ENCODE measurements at regions not wholly inside any gene's neighbourhood (a gene's known extent, or its start where the extent isn't known, plus 50 kb on each side); places are given as distances from the start of the nearest gene placed in this dataset.

DNA sequence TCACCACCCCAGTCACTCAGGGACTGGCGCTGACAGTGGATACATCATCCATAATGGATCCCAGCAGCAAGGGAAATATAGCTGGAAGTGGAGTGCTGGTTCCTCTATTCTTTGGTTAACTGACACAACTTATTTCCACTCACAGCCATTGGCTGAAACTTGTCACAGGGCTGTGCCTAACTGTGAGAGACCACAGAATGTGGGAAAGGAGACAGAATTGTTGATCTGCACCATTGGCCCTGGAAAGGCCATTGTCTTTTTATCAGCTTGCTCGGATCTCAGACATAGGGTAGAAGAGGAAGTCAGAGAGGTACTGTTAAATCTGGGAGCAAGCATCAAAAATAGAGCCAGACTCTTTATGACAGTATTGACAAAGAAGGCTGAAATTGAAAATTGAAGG lies 451.3 kb downstream of the AJAP1 start:
- FAIRE-seq (no peak), DNase-seq (ENCODE audit: insufficient read length, low spot score) (no peak)
- TF ChIP-seq POLR2A (IDR thresholded peaks at IDR 0.05; ENCODE audit: low read depth, low read length): no peak

DNA sequence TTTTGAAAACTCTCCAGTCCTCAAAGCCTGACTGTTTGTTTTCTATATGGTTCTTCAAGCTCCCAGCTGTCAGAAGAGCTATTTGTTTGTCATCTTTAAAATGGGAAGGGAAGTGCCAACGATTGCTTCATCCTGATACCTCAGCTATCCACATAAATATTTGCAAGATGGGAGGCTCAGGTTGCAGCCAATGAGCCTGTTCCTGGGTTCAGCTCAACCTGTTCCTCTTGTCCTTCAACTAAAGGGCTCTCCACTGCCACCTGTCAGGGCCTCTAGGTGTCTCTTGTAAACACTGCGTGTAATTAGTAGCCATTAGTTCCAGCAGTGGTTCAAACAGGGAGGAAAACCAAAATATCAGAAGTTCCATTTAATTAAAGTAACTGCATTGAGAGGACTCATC lies 445.1 kb downstream of the AJAP1 start:
- FAIRE-seq (no peak), DNase-seq (ENCODE audit: insufficient read length, low spot score) (no peak)
- TF ChIP-seq POLR2A (IDR thresholded peaks at IDR 0.05; ENCODE audit: low read depth, low read length): no peak

DNA sequence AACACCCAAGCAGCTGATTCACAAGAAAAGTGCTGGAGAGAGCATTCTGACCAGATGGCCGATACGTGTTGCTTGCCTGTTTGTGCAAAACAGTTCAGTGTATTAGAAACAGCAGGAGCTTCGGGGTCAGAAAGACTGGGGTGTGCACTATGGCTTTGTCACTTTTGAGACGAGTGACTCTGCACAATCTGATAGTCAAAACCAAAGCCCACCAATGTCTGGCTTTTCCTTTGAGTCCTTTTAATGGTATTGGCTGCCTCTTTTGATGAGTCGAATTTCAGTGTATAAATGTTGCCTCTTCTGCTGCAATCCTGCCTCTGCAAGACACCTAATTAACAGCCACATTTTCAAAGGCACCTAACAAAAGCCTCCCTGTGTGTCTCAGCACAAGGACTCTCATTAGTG lies 444.6 kb downstream of the AJAP1 start:
- FAIRE-seq (no peak), DNase-seq (ENCODE audit: insufficient read length, low spot score) (no peak)
- TF ChIP-seq POLR2A (IDR thresholded peaks at IDR 0.05; ENCODE audit: low read depth, low read length): no peak

DNA sequence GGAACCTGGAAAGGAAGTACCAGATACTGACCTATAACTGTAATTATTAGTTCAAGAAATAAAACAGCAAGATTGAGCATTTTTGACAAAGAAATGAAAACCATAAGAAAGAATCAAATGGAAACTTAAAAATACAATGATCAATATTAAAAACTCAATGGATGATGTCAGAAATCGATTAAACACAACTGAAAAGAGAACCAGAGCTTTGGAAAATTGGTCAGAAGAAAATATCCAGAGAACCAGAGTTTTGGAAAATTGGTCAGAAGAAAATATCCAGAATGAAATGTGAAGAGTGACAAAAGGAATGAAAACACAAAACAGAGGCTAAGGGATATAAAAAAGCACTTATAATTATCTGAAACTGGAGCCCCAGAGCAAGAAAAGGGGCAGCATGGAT lies 438.6 kb downstream of the AJAP1 start:
- no peak for DNase-seq (ENCODE audit: insufficient read length, low spot score)
- TF ChIP-seq POLR2A (IDR thresholded peaks at IDR 0.05; ENCODE audit: low read depth, low read length): no peak
- FAIRE-seq: no peak

DNA sequence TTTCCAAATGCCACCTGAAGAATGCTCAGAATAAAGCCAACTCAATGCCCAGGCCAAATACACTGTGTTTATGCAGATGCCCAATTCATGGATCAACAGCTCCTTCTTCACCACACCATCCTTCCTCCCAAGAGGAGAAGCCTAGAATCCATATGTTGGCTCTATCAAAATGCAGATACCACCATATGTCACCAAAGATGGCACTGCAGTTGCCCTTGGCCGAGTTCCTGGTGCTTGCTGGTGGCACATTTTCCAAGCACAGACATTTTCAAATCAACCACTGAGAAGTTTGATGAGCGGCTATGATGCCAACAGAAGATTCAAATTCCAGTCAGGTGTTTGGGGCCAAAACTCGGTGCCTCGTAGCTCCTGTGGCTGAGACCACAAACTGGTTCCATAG lies 430.3 kb downstream of the AJAP1 start:
- DNase-seq (ENCODE audit: insufficient read length, low spot score): no peak
- no peak for TF ChIP-seq POLR2A (IDR thresholded peaks at IDR 0.05; ENCODE audit: low read depth, low read length)
- no peak for FAIRE-seq

DNA sequence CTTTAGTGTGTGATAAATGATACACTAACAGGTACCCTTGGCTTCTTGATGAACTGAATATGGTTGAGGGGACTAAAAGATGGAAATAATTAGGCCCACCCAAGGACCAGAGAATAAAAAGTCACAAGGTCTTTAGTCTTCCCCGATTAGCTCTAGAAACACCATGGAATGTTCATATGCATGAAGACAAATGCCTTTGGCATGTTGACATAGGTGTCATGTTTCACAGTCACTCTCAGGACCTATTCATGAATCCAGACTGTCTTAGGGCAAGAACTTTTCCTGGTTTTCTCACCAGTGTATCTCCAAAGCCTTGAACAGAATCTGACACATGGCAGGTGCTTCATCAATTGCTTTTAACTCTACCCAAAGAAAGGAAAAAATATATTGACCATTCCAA lies 412.8 kb downstream of the AJAP1 start:
- no peak for DNase-seq (ENCODE audit: insufficient read length, low spot score)
- FAIRE-seq: no peak
- TF ChIP-seq POLR2A (IDR thresholded peaks at IDR 0.05; ENCODE audit: low read depth, low read length): no peak

DNA sequence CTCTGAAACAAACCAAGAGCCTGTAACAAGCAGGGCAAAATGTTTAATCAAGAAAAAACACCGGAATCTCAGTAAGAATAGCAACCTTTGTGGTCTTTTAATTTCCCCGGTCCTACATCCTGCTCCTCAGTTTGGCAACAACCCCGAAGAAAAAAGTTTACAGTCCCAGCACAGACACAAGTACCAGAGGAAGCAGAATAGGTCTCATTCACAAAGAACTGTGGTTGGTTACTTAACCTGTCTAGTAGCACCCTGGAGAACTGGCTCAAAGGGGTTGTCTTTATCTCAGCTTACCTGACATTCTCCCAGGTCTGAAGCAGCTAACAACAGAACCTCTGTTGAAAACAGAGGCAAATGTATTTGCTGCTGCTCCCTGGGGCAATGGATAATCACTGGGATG lies 399.3 kb downstream of the AJAP1 start:
- FAIRE-seq: no peak
- DNase-seq (ENCODE audit: insufficient read length, low spot score): no peak
- TF ChIP-seq POLR2A (IDR thresholded peaks at IDR 0.05; ENCODE audit: low read depth, low read length): no peak

DNA sequence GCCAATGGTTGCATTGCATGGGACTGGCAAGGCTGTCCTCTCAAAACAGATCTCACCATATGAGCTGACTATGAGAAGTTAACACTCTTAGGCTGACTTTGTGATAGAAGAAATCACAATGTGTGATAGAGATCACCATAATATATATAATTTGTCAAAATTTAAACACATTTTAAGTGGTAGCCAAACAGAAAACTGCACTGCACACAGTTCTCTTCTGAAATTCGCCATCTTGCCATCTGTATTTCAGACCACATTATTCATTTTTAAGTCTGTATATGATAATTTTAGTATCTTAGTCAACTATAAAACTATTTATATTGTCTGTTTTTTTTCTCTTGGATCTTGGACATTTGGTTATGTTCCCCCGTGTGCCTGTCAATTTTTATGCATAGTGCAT lies 374.7 kb downstream of the AJAP1 start:
- DNase-seq (ENCODE audit: insufficient read length, low spot score): no peak
- no peak for FAIRE-seq
- no peak for TF ChIP-seq POLR2A (IDR thresholded peaks at IDR 0.05; ENCODE audit: low read depth, low read length)

DNA sequence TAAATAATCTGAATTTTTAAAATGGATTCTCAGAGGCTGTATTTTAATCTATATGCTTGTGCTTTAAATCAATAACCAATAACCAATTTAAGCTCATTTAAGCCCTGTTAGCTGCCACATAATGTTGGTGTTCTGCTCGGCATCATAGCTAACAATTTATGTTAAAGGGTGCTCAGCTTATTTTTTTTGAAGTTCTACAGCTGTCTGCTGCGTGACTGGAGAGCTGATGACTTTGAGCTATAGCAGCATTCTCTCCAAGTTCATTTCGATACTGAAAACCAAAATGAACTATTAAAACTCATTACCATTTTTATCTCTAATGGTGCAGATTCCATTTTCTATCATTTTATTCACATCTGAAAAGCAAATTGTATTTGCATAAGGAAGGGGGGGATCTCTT lies 357.8 kb downstream of the AJAP1 start:
- FAIRE-seq (no peak), DNase-seq (ENCODE audit: insufficient read length, low spot score) (no peak)
- TF ChIP-seq POLR2A (IDR thresholded peaks at IDR 0.05; ENCODE audit: low read depth, low read length): no peak

DNA sequence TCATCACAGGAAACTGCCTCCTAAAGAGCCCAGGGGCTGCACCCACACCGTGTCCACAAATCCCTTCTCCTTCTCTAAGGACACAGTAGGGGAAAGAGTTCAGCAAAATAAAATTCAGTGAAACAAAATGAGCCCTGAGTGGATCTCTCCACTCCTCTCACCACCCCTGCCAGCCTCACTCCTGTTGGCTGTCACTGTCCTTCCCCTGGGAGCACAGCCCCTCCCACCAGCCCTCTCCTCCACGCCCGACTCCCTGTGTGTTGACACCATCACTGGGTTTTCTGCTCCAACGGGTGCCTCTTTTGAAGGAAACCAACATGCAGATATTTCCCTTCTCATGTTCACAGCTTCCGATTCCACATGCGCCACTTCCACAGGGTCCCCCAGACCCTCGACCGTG lies 356.2 kb downstream of the AJAP1 start:
- FAIRE-seq: no peak
- DNase-seq (ENCODE audit: insufficient read length, low spot score): no peak
- no peak for TF ChIP-seq POLR2A (IDR thresholded peaks at IDR 0.05; ENCODE audit: low read depth, low read length)

DNA sequence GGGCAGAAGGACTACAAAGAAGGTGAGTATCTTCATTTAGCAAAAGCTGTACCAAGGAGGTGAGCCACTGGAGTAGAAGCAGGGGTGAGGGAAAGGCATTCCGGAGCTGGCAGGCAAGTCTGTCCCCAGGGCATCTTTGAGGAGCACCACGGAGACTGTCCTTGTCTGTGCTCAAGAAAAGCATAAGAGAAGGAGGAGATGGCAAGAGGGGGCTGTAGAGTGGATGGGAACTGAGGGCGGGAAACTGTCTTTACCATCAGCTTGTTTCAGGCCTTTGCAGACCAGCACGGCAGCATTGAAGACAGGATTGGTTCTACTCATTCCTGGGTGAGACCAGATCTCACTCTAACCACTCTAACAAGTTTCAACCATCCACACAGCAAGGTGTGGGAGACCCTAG lies 355.8 kb downstream of the AJAP1 start:
- TF ChIP-seq POLR2A (IDR thresholded peaks at IDR 0.05; ENCODE audit: low read depth, low read length): no peak
- DNase-seq (ENCODE audit: insufficient read length, low spot score) (no peak), FAIRE-seq (no peak)

DNA sequence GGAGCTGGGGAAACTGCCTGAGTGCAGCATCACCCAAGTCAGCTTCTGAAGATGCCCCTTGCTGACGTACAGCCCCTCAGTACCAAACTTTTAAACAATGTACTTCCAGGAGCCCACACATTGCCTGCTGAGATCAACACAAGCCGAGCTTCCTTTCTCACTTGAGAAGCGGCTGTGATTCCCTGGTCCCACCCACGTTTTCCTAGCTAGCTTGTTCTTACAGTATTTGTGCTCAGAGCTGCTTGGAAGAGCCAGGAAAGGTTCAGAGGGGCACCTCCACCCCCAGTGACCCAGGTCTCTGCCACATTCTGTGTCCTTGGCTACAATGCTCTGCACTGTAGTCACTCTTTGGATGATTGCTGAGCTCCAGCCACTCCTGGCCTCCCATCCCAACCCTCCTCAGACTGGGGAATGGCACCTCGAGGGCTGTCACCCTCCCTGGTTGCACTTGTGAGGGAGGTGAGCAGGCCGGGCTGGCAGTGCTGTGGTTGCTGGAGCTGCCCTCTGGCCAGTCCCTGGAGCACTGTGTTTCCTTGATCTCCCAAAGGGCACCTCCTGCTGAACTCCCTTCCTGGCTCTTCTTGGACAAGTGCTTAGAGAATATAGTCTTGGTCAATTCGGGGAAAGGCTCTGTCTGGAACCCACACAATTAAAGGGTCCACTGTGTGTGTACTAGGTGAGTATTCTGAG lies 355.1 kb downstream of the AJAP1 start:
- DNase-seq (ENCODE audit: insufficient read length, low spot score) (no peak), FAIRE-seq (no peak)
- TF ChIP-seq POLR2A (IDR thresholded peaks at IDR 0.05; ENCODE audit: low read depth, low read length): no peak

DNA sequence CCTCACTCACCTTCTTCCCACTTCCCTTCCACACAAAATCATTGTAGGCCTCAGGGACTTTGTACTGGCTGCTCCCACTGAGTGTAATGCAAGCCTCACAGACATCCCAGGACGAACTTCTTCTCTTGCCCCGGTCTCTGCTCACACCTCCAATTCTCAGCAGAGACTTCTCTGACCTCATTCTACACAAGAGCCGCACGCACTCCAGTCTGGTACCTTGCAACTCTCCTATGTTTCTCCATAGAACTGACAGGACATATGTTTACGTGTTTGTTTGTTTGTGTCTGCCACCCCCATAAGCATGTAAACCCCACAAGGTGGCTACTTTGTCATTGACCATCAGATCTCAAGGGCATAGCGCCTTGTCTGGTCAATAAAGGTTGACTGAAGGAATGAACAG lies 350.8 kb downstream of the AJAP1 start:
- no peak for FAIRE-seq
- TF ChIP-seq POLR2A (IDR thresholded peaks at IDR 0.05; ENCODE audit: low read depth, low read length): no peak
- no peak for DNase-seq (ENCODE audit: insufficient read length, low spot score)

DNA sequence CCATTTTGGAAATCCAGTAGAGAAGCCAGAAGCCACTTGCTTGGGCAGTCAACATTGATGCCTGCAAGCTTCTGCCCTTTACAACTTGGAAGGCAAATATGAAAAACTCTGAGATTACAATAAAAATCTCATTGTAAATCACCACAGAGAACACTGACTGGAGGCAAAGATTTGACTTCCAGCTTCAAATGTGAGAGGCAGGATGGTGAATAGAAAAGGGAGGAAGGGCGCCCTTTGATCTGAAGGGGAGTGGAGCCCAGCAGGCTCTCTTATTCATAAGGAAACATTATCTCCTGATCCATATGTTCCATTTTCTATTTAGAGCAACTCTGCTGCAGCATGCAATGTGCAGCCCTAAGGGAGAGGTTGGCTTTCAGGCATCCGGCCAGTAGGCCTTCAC lies 348.3 kb downstream of the AJAP1 start:
- no peak for DNase-seq (ENCODE audit: insufficient read length, low spot score)
- no peak for FAIRE-seq
- no peak for TF ChIP-seq POLR2A (IDR thresholded peaks at IDR 0.05; ENCODE audit: low read depth, low read length)

DNA sequence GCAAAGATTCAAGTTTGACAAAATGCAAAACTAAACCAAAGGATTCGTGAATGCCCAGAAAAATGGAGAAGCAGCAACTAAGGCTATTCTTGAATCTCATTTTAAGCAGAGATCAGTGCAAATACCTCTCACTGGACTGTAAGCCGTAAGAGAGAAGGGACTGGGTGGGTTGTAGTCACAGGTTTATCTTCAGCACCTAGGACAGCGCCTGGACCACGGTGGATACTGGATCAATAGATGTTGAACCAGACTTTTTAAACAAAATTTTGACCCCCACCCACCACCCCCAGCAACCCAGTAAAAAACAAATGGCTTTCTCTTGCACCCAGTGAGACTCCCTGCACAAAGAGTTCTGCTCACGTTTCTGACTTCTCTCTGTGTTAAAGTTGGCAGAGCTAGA lies 347.1 kb downstream of the AJAP1 start:
- DNase-seq (ENCODE audit: insufficient read length, low spot score) (no peak), FAIRE-seq (no peak)
- no peak for TF ChIP-seq POLR2A (IDR thresholded peaks at IDR 0.05; ENCODE audit: low read depth, low read length)

DNA sequence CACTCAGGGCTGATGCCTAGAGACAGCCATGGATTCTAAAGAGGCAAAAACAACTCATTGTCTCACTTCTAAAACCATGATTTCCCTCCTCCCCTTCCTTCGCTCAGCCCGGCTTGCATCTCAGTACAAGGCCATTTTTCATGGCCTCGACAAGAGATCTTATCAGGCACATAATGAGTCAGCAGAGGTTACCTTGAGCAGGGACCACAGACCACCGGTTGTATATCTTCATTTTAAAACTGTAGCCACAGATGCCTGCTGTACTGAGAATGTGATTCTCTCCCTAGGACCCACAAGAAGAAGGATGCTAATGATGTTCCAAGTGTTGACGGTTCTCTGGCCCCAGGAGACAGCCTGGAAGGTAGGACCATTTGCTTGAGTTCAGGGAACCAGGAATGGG lies 331.9 kb downstream of the AJAP1 start:
- DNase-seq (ENCODE audit: insufficient read length, low spot score) (no peak), FAIRE-seq (no peak)
- TF ChIP-seq POLR2A (IDR thresholded peaks at IDR 0.05; ENCODE audit: low read depth, low read length): no peak
